Esophagus squamous epithelium (tissue), 5 donors: ENCODE measurements at regions not wholly inside any gene's neighbourhood (a gene's known extent, or its start where the extent isn't known, plus 50 kb on each side); places are given as distances from the start of the nearest gene placed in this dataset.

Experiments used
- DNase-seq: peaks from one replicate; lab custom pipeline; 2025; lab: John Stamatoyannopoulos, UW
- H3K27ac ChIP-seq, 4 donors: fragments of 200-600 bp; sonication (generic); one replicate each; pipeline ENCODE4 v1.5.1; 2016 to 2019; ENCODE audit warnings: mild to moderate bottlenecking in 1 of 4
- H3K27me3 ChIP-seq, 4 donors: fragments of 200-600 bp; sonication (generic); 1 replicate in 3 of 4; 2 replicates in 1 of 4; pipeline versions ENCODE4 v1.5.1 to v1.6.0; 2017 to 2021; ENCODE audit warnings: antibody characterized with exemption in 1 of 4
- H3K36me3 ChIP-seq, 3 donors: fragments of 200-600 bp; sonication (generic); one replicate each; pipeline ENCODE4 v1.5.1; 2016 to 2019
- H3K4me1 ChIP-seq, 3 donors: fragments of 200-600 bp; sonication (generic); one replicate each; pipeline ENCODE4 v1.5.1; 2017 to 2019
- H3K4me3 ChIP-seq, 4 donors: fragments of 200-600 bp; sonication (generic); 1 replicate in 3 of 4; 2 replicates in 1 of 4; pipeline ENCODE4 v1.5.1; 2016 to 2019; ENCODE audit warnings: mild to moderate bottlenecking in 2 of 4, moderate library complexity in 1 of 4
- H3K9me3 ChIP-seq, 3 donors: fragments of 200-600 bp; sonication (generic); one replicate each; pipeline ENCODE4 v1.5.1; 2016 to 2019
- POLR2A ChIP-seq, 4 donors: fragments of 450-650 bp; IDR thresholded peaks; one replicate each; pipeline ENCODE4 v1.6.1; 2017; ENCODE audit warnings: antibody characterized with exemption in 4 of 4, mild to moderate bottlenecking in 4 of 4, moderate library complexity in 3 of 4
- WGBS, 2 donors: methylation state at CpG; one replicate each; pipeline ENCODE4 v1.1.5; 2018; 5-methylcytosine and 5-hydroxymethylcytosine counted together
- intact Hi-C: fragments of 100-400 bp; cut with DNase I; formaldehyde crosslinking; loops from one replicate; pipeline ENCODE4 v1.15.0; 2022
- TF ChIP-seq, protein P1 (sequence below), 6 experiments: fragments of 450-650 bp in 4 of 6; fragments of 200-600 bp in 2 of 6; sonication (generic) in 2 of 6; IDR thresholded peaks; one replicate each; pipeline ENCODE4 v1.5.1; 2016 to 2019; ENCODE audit warnings: antibody characterized with exemption in 6 of 6, mild to moderate bottlenecking in 4 of 6, moderate library complexity in 4 of 6
- donor health status: DM: yes; HTN: yes; CAD: no.

DNA sequence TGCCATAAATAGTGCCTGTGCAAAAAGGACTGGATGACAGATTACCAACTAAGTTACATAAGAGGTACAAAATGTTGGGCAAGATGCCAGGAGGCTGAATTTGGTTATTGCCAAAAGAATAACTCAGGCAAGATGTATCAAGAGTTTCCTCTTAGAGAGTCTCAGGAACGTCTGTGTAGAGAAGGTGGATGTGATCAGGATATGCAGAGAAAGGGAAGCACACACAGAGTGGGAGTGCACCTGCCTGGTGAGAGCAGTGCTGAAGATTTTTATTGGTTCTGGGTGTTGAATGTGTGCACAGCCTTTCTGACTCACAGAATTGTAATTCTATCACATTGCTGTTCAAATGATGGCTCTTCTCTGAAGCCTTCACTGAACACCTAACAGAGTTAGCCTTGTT is 156.8 kb upstream of the HS3ST1 start:
- H3K36me3 ChIP-seq: no peaks in the 10 kb centered on the region
- no peak overlapping the region for H3K27ac ChIP-seq
- DNase-seq: no peak
- H3K9me3 ChIP-seq: no peaks in the 10 kb centered on the region
- H3K4me3 ChIP-seq: no peak overlapping the region
- no peaks in the 10 kb centered on the region for H3K27me3 ChIP-seq
- WGBS, 2 donors: 0 to 7% methylated on average over 1 of the region's 1 CpG
- no peak for TF ChIP-seq POLR2A (IDR thresholded peaks at IDR 0.05)
- TF ChIP-seq, protein P1, sequence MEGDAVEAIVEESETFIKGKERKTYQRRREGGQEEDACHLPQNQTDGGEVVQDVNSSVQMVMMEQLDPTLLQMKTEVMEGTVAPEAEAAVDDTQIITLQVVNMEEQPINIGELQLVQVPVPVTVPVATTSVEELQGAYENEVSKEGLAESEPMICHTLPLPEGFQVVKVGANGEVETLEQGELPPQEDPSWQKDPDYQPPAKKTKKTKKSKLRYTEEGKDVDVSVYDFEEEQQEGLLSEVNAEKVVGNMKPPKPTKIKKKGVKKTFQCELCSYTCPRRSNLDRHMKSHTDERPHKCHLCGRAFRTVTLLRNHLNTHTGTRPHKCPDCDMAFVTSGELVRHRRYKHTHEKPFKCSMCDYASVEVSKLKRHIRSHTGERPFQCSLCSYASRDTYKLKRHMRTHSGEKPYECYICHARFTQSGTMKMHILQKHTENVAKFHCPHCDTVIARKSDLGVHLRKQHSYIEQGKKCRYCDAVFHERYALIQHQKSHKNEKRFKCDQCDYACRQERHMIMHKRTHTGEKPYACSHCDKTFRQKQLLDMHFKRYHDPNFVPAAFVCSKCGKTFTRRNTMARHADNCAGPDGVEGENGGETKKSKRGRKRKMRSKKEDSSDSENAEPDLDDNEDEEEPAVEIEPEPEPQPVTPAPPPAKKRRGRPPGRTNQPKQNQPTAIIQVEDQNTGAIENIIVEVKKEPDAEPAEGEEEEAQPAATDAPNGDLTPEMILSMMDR (IDR thresholded peaks at IDR 0.05): no peak
- peaks cover 0 to 10% (median 0%) of the 10 kb centered on the region in 3 donors for H3K4me1 ChIP-seq
- intact Hi-C loops: no loop called here

- DNase-seq: no peak
- H3K9me3 ChIP-seq: no peaks in the 10 kb centered on the region
- no peaks in the 10 kb centered on the region for H3K36me3 ChIP-seq
- H3K27ac ChIP-seq: no peak overlapping the region
- no peaks in the 10 kb centered on the region for H3K4me1 ChIP-seq
- H3K4me3 ChIP-seq: no peak overlapping the region
- intact Hi-C loops: no loop called here
- TF ChIP-seq, protein P1 (IDR thresholded peaks at IDR 0.05): no peak
- no peak for TF ChIP-seq POLR2A (IDR thresholded peaks at IDR 0.05)
- no peaks in the 10 kb centered on the region for H3K27me3 ChIP-seq
Measured at GRCh38 chr4:11568511-11568910, 139.8 kb upstream of the HS3ST1 start.

DNA sequence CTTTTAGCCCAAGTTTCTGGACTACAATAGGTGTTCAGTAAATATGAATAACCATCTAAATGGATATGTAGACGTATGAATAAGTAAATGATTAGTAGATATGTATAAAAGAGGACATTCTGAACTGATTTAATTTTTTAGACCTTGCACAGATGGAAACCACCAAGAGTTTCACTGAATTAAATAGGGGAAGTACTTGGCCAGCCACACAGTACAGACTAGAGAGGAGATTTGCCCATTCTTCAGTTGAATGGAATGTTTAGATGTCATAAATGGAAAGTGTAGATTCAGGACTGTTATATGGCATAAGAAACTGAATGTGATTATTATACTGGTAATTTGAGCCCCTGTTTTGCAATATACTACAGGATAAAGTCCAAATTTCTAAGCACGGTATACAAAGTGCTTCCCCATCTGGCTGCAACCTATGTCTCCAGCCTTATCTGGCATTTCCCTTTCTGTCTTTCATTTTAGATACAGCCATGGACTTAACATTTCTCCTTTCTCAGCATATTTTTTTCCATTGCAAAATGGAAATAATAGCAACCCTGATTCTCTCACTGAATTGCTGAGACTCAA is 137.8 kb upstream of the HS3ST1 start:
- H3K36me3 ChIP-seq: no peaks in the 10 kb centered on the region
- H3K4me3 ChIP-seq: no peak overlapping the region
- 54 to 72% methylated on average over 2 of the region's 2 CpGs for WGBS, 2 donors
- no peak for DNase-seq
- intact Hi-C loops: no loop called here
- H3K4me1 ChIP-seq: no peaks in the 10 kb centered on the region
- no peak overlapping the region for H3K27ac ChIP-seq
- TF ChIP-seq, protein P1 (IDR thresholded peaks at IDR 0.05): no peak
- TF ChIP-seq POLR2A (IDR thresholded peaks at IDR 0.05): no peak
- H3K9me3 ChIP-seq: no peaks in the 10 kb centered on the region
- no peaks in the 10 kb centered on the region for H3K27me3 ChIP-seq

DNA sequence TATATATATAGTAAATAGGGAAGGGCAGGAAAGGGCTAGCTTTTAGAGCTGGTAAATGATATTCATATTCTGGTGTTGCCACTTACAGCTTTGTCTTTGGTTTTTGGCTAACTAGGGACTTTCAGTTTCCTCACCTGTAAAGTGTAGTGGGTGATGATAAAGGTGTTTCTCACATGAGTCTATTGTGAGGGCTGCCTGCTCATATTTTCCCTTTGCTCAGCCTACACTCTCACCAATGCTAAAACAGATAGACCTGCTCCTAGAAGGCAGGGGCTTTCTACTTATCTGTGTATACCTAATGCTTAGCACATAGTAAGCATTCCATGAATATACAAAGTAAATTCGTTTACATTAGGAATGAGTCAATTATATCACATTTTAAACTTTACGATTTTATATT is 137.2 kb upstream of the HS3ST1 start:
- 71 to 77% methylated on average over 2 of the region's 2 CpGs for WGBS, 2 donors
- intact Hi-C loops: no loop called here
- Histone ChIP-seq H3K9me3 (no peaks in the 10 kb centered on the region), H3K4me1 (no peaks in the 10 kb centered on the region), H3K27me3 (no peaks in the 10 kb centered on the region), H3K36me3 (no peaks in the 10 kb centered on the region), H3K27ac (no peak overlapping the region), H3K4me3 (no peak overlapping the region)
- TF ChIP-seq, protein P1 (IDR thresholded peaks at IDR 0.05): no peak
- TF ChIP-seq POLR2A (IDR thresholded peaks at IDR 0.05): no peak
- no peak for DNase-seq

- H3K27ac ChIP-seq: no peak overlapping the region
Measured at GRCh38 chr4:11565213-11565612, 136.5 kb upstream of the HS3ST1 start.

More at GRCh38 chr4:11565213-11565612, 136.5 kb upstream of the HS3ST1 start:
- Histone ChIP-seq H3K36me3 (no peaks in the 10 kb centered on the region), H3K4me3 (no peak overlapping the region), H3K27me3 (no peaks in the 10 kb centered on the region), H3K9me3 (no peaks in the 10 kb centered on the region), H3K4me1 (no peaks in the 10 kb centered on the region)
- intact Hi-C loops: no loop called here
- no peak for DNase-seq
- 83 to 88% methylated on average over 1 of the region's 1 CpG for WGBS, 2 donors
- TF ChIP-seq, protein P1 (IDR thresholded peaks at IDR 0.05): no peak
- no peak for TF ChIP-seq POLR2A (IDR thresholded peaks at IDR 0.05)
